ENCODE measurements at regions not wholly inside any gene's neighbourhood (a gene's known extent, or its start where the extent isn't known, plus 50 kb on each side); places are given as distances from the start of the nearest gene placed in this dataset.

- TF ChIP-seq PBX3 (IDR thresholded peaks at IDR 0.05) (no peak), RAD21 (IDR thresholded peaks at IDR 0.05; ENCODE audit: low read length) (no peak), NFIC (IDR thresholded peaks at IDR 0.05; ENCODE audit: borderline replicate concordance) (no peak), FOXJ3 (CRISPR knock-in tag; IDR thresholded peaks at IDR 0.05) (no peak), FOXM1 (IDR thresholded peaks at IDR 0.05; ENCODE audit: low read depth) (no peak), POLR2AphosphoS5 (IDR thresholded peaks at IDR 0.05; ENCODE audit: low read depth, low read length) (no peak), TAF1 (IDR thresholded peaks at IDR 0.05; ENCODE audit: borderline replicate concordance, low read depth, low read length) (no peak), REST (IDR thresholded peaks at IDR 0.05; ENCODE audit: low read depth, low read length) (no peak), ELF1 (IDR thresholded peaks at IDR 0.05) (no peak)
- TF ChIP-seq, protein P1, sequence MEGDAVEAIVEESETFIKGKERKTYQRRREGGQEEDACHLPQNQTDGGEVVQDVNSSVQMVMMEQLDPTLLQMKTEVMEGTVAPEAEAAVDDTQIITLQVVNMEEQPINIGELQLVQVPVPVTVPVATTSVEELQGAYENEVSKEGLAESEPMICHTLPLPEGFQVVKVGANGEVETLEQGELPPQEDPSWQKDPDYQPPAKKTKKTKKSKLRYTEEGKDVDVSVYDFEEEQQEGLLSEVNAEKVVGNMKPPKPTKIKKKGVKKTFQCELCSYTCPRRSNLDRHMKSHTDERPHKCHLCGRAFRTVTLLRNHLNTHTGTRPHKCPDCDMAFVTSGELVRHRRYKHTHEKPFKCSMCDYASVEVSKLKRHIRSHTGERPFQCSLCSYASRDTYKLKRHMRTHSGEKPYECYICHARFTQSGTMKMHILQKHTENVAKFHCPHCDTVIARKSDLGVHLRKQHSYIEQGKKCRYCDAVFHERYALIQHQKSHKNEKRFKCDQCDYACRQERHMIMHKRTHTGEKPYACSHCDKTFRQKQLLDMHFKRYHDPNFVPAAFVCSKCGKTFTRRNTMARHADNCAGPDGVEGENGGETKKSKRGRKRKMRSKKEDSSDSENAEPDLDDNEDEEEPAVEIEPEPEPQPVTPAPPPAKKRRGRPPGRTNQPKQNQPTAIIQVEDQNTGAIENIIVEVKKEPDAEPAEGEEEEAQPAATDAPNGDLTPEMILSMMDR (IDR thresholded peaks at IDR 0.05) = no peak
Measured at GRCh38 chr19:32246006-32246405, 99.4 kb upstream of the ZNF507 start.

All from SK-N-SH (cell line).